SK-N-SH (cell line): ENCODE measurements at regions not wholly inside any gene's neighbourhood (a gene's known extent, or its start where the extent isn't known, plus 50 kb on each side); places are given as distances from the start of the nearest gene placed in this dataset.

Experiments
- CTCF ChIA-PET: fragments of 300-600, 350-600 bp; formaldehyde crosslinking; extraction: SDS; loops from one replicate; lab custom pipeline; 2021; lab: Yijun Ruan, JAX
- POLR2A ChIA-PET: fragments of 350-600 bp; sonication (Branson Sonifier 250); formaldehyde crosslinking; extraction: SDS; loops from one replicate; lab custom pipeline; 2020; ENCODE audit warnings: antibody characterized with exemption, inconsistent platforms; lab: Yijun Ruan, JAX
- DNase-seq: peaks from one replicate; pipeline ENCODE4 v3.0.0; 2012
- H2AFZ ChIP-seq: fragments of 200-600 bp; sonication (generic); 2 replicates; pipeline ENCODE4 v1.8.1; 2016; ENCODE audit warnings: antibody characterized with exemption, mild to moderate bottlenecking, low read depth
- H3F3A ChIP-seq: fragments of 200-600 bp; sonication (generic); replicated peaks from 2 replicates; pipeline ENCODE3; 2016; ENCODE audit warnings: antibody characterized with exemption, mild to moderate bottlenecking; ENCODE audit not compliant: insufficient read depth
- H3K27ac ChIP-seq, 2 experiments: fragments of 200-500 bp in 1 of 2; fragments of 200-600 bp in 1 of 2; sonication (Bioruptor generic) in 1 of 2; sonication (generic), shearing (Covaris generic) in 1 of 2; 2 replicates each; pipeline versions ENCODE4 v1.5.1 to v1.6.1; 2014 to 2016; ENCODE audit warnings: low read depth in 2 of 2, inconsistent platforms in 1 of 2, low read length in 1 of 2, mild to moderate bottlenecking in 1 of 2, mixed read lengths in 1 of 2
- H3K27me3 ChIP-seq: fragments of 200-600 bp; sonication (generic), shearing (Covaris generic); 2 replicates; pipeline ENCODE4 v1.6.1; 2016; ENCODE audit warnings: mixed run types; ENCODE audit not compliant: insufficient read depth
- H3K36me3 ChIP-seq, 2 experiments: fragments of 200-500 bp in 1 of 2; fragments of 200-600 bp in 1 of 2; sonication (Bioruptor generic) in 1 of 2; sonication (generic) in 1 of 2; replicated peaks in 1 of 2; 2 replicates each; pipeline versions ENCODE3 to v1.5.1; 2014 to 2016; ENCODE audit warnings: low read length in 1 of 2, mild to moderate bottlenecking in 1 of 2; ENCODE audit not compliant: insufficient read depth in 2 of 2, control insufficient read depth in 1 of 2
- H3K4me1 ChIP-seq, 2 experiments: fragments of 200-500 bp in 1 of 2; fragments of 200-600 bp in 1 of 2; sonication (Bioruptor generic) in 1 of 2; sonication (generic), shearing (Covaris generic) in 1 of 2; 2 replicates each; pipeline versions ENCODE4 v1.5.1 to v1.6.1; 2014 to 2016; ENCODE audit warnings: low read depth in 1 of 2, low read length in 1 of 2, mixed run types in 1 of 2; ENCODE audit not compliant: insufficient read depth in 2 of 2, control insufficient read depth in 1 of 2
- H3K4me2 ChIP-seq: fragments of 200-600 bp; sonication (generic), shearing (Covaris generic); 2 replicates; pipeline ENCODE4 v1.6.1; 2017; ENCODE audit warnings: mixed run types
- H3K4me3 ChIP-seq, 2 experiments: fragments of 200-500 bp in 1 of 2; fragments of 200-600 bp in 1 of 2; sonication (Bioruptor generic) in 1 of 2; sonication (generic), shearing (Covaris generic) in 1 of 2; 2 replicates each; pipeline versions ENCODE4 v1.5.1 to v1.8.1; 2014 to 2016; ENCODE audit warnings: low read depth in 2 of 2, inconsistent platforms in 1 of 2, low read length in 1 of 2, mild to moderate bottlenecking in 1 of 2, mixed read lengths in 1 of 2, moderate library complexity in 1 of 2
- H3K79me2 ChIP-seq: fragments of 200-600 bp; sonication (generic); 2 replicates; pipeline ENCODE4 v1.8.1; 2017; ENCODE audit warnings: mild to moderate bottlenecking; ENCODE audit not compliant: insufficient read depth
- H3K9ac ChIP-seq: fragments of 200-600 bp; sonication (generic); 2 replicates; pipeline ENCODE4 v1.6.1; 2017; ENCODE audit warnings: mixed run types
- H3K9me2 ChIP-seq: fragments of 200-600 bp; sonication (generic); 2 replicates; pipeline ENCODE4 v1.6.1; 2017; ENCODE audit warnings: mixed run types
- H3K9me3 ChIP-seq: fragments of 200-600 bp; sonication (generic); 2 replicates; pipeline ENCODE4 v1.6.1; 2017; ENCODE audit warnings: mixed run types, mild to moderate bottlenecking, moderate library complexity
- H4K20me1 ChIP-seq: fragments of 200-600 bp; sonication (generic); 2 replicates; pipeline ENCODE4 v1.6.1; 2017; ENCODE audit warnings: mild to moderate bottlenecking, mixed run types; ENCODE audit not compliant: insufficient read depth
- CHD2 ChIP-seq: fragments of 150-350 bp; IDR thresholded peaks from 2 replicates; pipeline ENCODE4 v1.6.1; 2018; ENCODE audit warnings: low read length; ENCODE audit not compliant: partially characterized antibody
- EP300 ChIP-seq, 2 experiments: IDR thresholded peaks; 2 replicates each; pipeline versions ENCODE4 v1.4.0 to v1.6.1; 2012; ENCODE audit warnings: borderline replicate concordance in 1 of 2, low read depth in 1 of 2, low read length in 1 of 2
- FOSL2 ChIP-seq: IDR thresholded peaks from 2 replicates; pipeline ENCODE4 v1.4.0; 2012; ENCODE audit warnings: low read depth, mild to moderate bottlenecking, moderate library complexity, borderline replicate concordance
- FOXJ3 ChIP-seq: sonication (generic); formaldehyde crosslinking; IDR thresholded peaks from 2 replicates; pipeline ENCODE4 v1.5.1; 2020; ENCODE audit warnings: mild to moderate bottlenecking, missing genetic modification reagents
- GABPA ChIP-seq: IDR thresholded peaks from 2 replicates; pipeline ENCODE4 v1.4.0; 2012; ENCODE audit warnings: low read depth, mild to moderate bottlenecking
- GATA2 ChIP-seq: sonication (generic); formaldehyde crosslinking; IDR thresholded peaks from 2 replicates; pipeline ENCODE4 v1.5.0; 2020; ENCODE audit warnings: mild to moderate bottlenecking, missing genetic modification reagents
- JUND ChIP-seq: IDR thresholded peaks from 2 replicates; pipeline ENCODE4 v1.4.0; 2012
- MXI1 ChIP-seq: IDR thresholded peaks from 2 replicates; pipeline ENCODE4 v1.6.1; 2012; ENCODE audit warnings: mild to moderate bottlenecking, low read depth, low read length, improper control_type of control experiment
- NFIC ChIP-seq: IDR thresholded peaks from 2 replicates; pipeline ENCODE4 v1.4.0; 2012; ENCODE audit warnings: borderline replicate concordance
- NRF1 ChIP-seq: IDR thresholded peaks from 2 replicates; pipeline ENCODE4 v1.6.1; 2012; ENCODE audit warnings: low read depth, mild to moderate bottlenecking, low read length
- PBX3 ChIP-seq: IDR thresholded peaks from 2 replicates; pipeline ENCODE4; 2012
- RAD21 ChIP-seq: IDR thresholded peaks from 2 replicates; pipeline ENCODE4 v1.6.1; 2012; ENCODE audit warnings: mild to moderate bottlenecking, low read length
- RCOR1 ChIP-seq: fragments of 150-350 bp; IDR thresholded peaks from 2 replicates; pipeline ENCODE4 v1.6.1; 2017; ENCODE audit warnings: antibody characterized with exemption, low read length
- RFX5 ChIP-seq: IDR thresholded peaks from 2 replicates; pipeline ENCODE4 v1.6.1; 2012; ENCODE audit warnings: mild to moderate bottlenecking, improper control_type of control experiment, low read length
- SMC3 ChIP-seq: IDR thresholded peaks from 2 replicates; pipeline ENCODE4 v1.6.1; 2012; ENCODE audit warnings: low read depth, low read length, improper control_type of control experiment
- TEAD4 ChIP-seq: IDR thresholded peaks from 2 replicates; pipeline ENCODE4 v1.4.0; 2012; ENCODE audit warnings: mild to moderate bottlenecking, borderline replicate concordance; ENCODE audit not compliant: insufficient read depth
- WGBS: methylation state at CpG from one replicate; pipeline ENCODE4 v1.1.6; 2017; ENCODE audit warnings: low lambda C conversion rate; 5-methylcytosine and 5-hydroxymethylcytosine counted together
- TF ChIP-seq, protein P1 (sequence below): fragments of 200-600 bp; sonication (generic); IDR thresholded peaks from 2 replicates; pipeline ENCODE4 v1.6.1; 2017; ENCODE audit warnings: antibody characterized with exemption, mild to moderate bottlenecking, moderate library complexity
- TF ChIP-seq, protein P2 (sequence below): fragments of 150-350 bp; IDR thresholded peaks from 2 replicates; pipeline ENCODE4 v1.6.1; 2017; ENCODE audit warnings: antibody characterized with exemption, low read length, low read depth, borderline replicate concordance

- Histone ChIP-seq H3K27ac (peak overlapping the region in 1 of 2 experiments; percentile 96; a peak in 2 of 4 replicates), H3F3A (no peaks in the 10 kb centered on the region), H3K9me3 (no peaks in the 10 kb centered on the region), H3K9ac (no peak overlapping the region)
- TF ChIP-seq TEAD4: no peak
- peak; percentile 44 for TF ChIP-seq CHD2
- TF ChIP-seq NRF1: no peak
- no peak for TF ChIP-seq RFX5
- TF ChIP-seq, protein P1, sequence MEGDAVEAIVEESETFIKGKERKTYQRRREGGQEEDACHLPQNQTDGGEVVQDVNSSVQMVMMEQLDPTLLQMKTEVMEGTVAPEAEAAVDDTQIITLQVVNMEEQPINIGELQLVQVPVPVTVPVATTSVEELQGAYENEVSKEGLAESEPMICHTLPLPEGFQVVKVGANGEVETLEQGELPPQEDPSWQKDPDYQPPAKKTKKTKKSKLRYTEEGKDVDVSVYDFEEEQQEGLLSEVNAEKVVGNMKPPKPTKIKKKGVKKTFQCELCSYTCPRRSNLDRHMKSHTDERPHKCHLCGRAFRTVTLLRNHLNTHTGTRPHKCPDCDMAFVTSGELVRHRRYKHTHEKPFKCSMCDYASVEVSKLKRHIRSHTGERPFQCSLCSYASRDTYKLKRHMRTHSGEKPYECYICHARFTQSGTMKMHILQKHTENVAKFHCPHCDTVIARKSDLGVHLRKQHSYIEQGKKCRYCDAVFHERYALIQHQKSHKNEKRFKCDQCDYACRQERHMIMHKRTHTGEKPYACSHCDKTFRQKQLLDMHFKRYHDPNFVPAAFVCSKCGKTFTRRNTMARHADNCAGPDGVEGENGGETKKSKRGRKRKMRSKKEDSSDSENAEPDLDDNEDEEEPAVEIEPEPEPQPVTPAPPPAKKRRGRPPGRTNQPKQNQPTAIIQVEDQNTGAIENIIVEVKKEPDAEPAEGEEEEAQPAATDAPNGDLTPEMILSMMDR: peak; percentile 41
- TF ChIP-seq GABPA: no peak
- peak in 1 of 2 experiments; percentile 41; a peak in 1 of 4 replicates for TF ChIP-seq EP300 (IDR thresholded peaks at IDR 0.05; ENCODE audit: borderline replicate concordance in 1 of 2, low read depth in 1 of 2, low read length in 1 of 2)
- TF ChIP-seq JUND: no peak
- TF ChIP-seq SMC3: peak; percentile 75
- TF ChIP-seq FOXJ3: peak; percentile 80; the same call in 1 of the 2 replicates
- peak; percentile 72; the same call in 1 of the 2 replicates for TF ChIP-seq RCOR1
- TF ChIP-seq PBX3: no peak
- TF ChIP-seq, protein P2, sequence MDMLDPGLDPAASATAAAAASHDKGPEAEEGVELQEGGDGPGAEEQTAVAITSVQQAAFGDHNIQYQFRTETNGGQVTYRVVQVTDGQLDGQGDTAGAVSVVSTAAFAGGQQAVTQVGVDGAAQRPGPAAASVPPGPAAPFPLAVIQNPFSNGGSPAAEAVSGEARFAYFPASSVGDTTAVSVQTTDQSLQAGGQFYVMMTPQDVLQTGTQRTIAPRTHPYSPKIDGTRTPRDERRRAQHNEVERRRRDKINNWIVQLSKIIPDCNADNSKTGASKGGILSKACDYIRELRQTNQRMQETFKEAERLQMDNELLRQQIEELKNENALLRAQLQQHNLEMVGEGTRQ: no peak
- no peak for TF ChIP-seq FOSL2
- no peak for TF ChIP-seq NFIC
- TF ChIP-seq RAD21: peak; percentile 76
- TF ChIP-seq MXI1: peak; percentile 36; the same call in 1 of the 2 replicates
- TF ChIP-seq GATA2 (CRISPR knock-in tag): peak; percentile 63
- TF ChIP-seq, all 33 proteins: peak for 9
- no peak overlapping the region for H3K4me2 ChIP-seq
- no peaks in the 10 kb centered on the region for H3K36me3 ChIP-seq
- DNase-seq: peak; percentile 84
- WGBS: 23% methylated on average over 14 of the region's 25 CpGs
- POLR2A ChIA-PET: interaction anchor here (0.6 to 4.6 kb wide), 11 partner anchors 8 to 462 kb away, joined by 3 to 57 read pairs (median 4); no protein-coding TSS in a partner anchor
- H3K9me2 ChIP-seq: no peaks in the 10 kb centered on the region
- CTCF ChIA-PET: interaction anchor here (0.6 to 7.6 kb wide), 48 partner anchors 9 to 1027 kb away, joined by 3 to 138 read pairs (median 3); no protein-coding TSS in a partner anchor
- H3K27me3 ChIP-seq: no peaks in the 10 kb centered on the region
- no peak overlapping the region for H2AFZ ChIP-seq
- no peaks in the 10 kb centered on the region for H4K20me1 ChIP-seq
- peak overlapping the region in 1 of 2 experiments; percentile 47; a peak in 2 of 4 replicates for H3K4me3 ChIP-seq
- peaks cover 0 to 53% of the 10 kb centered on the region in 2 experiments; a peak in 2 of 4 replicates for H3K4me1 ChIP-seq
- H3K79me2 ChIP-seq: no peaks in the 10 kb centered on the region
These were observed 518.5 kb upstream of the EEF2KMT start for GRCh38 chr16:5615868-5616642.
